HG02623 (cell line): ENCODE measurements at regions not wholly inside any gene's neighbourhood (a gene's known extent, or its start where the extent isn't known, plus 50 kb on each side); places are given as distances from the start of the nearest gene placed in this dataset.

ENCODE experiments used
- ATAC-seq: cut with Tn5 transposase; IDR thresholded peaks from one replicate; pipeline ENCODE4 v1.9.1; 2021; ENCODE audit warnings: moderate library complexity; ENCODE audit not compliant: unreplicated experiment

DNA sequence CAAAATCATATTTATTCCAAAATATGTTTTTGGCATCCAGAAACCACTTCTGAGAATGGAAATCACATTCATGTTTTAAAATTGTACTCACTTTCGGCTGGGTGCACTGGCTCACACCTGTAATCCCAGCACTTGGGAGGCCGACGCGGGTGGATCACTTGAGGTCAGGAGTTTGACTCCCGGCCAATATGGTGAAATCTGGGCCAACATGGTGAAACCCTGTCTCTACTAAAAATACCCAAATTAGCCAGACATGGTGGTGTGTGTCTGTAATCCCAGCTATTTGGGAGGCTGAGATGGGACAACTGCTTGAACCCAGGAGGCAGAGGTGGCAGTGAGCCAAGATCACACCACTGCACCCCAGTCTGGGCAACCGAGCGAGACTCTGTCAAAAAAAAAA is 580.7 kb downstream of the MAFB start:
- no peak for ATAC-seq

DNA sequence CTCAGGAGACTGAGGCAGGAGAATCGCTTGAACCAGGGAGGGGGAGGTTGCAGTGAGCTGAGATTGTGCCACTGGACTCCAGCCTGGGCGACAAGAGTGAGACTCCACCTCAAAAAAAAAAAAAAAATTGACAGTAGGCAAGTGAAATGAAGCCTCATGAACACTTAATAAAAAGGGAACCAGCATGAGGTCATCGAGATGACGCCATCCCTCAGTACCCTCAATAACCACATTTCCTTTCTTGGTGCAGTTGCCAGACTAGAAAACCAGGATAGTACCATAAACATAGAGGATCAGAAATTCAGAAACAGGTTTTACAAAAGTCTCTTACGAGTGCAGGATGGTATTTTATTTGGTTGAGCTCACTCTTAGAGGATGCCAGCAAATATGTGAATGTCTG is 584.1 kb downstream of the MAFB start:
- no peak for ATAC-seq

DNA sequence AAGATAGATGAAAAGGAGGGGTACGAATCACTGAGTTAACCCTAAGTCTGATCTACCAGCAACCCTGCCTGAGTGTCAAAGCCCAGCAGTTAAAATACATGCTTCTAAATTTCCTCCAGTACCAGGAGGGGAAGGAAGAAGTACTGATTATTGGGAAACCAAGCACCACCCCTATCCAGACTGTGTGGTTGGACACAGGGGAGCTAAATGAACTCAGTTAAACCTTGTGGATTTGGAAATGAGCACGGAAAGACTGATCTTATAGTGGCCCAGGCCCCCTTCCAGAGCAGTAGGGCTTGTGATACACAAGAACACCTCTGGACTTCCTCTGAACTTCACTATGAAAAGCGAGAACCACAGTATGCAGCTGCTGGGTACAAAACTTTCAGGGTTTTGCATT is 585.6 kb downstream of the MAFB start:
- ATAC-seq, result no peak

DNA sequence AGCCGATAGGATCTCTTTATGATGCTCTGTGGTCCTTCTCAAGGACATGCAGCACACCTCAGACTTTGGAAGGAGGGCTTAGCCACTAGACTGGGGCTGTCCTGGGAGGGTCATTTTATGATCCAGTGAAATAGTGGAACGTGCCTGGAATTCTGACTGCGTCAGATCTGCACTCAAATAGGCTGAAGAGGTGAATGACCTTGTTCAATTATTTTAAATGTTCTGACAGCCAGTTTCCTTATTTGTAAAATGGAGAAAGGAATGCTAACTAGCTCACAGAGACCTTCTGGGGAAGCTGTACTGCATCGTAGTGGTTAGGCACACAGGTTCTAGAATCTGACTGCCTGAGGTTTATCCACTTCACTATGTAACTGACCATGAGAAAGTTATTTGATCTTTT is 587.5 kb downstream of the MAFB start:
- no peak for ATAC-seq

DNA sequence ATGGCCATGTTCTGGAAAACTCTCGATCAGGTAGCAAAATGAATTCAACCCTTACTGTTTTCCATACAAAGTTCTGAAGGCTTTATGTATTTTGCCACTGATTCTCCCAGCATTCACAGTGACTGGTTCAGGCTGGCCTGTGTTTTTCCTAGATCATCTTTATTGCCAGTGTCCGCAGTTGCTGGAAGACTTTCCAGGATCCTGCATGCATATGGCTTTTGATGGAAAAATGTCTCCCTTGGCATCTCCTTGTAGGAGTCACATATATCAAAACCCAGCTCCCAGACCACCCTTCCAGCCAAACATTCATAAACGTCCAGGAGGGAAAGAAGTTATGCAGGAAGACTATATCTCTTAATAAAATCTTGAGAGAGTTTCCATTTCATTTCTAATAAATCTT is 588.8 kb downstream of the MAFB start:
- ATAC-seq, result no peak

DNA sequence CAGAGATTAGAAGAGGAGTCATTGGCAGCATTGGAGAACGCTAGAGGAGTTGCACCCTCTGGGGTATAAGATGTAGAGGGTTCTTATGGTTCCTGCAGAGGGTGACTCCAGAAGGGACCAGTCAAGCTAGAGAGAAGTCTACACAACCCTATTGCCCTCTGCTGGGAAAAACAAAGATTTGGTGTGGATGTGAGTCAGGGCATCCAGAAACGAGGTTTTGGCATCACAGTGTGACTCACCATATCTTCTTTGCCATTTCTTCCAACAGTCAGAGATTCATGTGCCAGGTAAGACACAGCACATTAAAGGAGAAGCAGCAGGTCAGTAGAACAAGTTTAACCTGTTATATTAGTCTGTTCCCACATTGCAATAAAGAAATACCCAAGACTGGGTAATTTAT is 598.8 kb downstream of the MAFB start:
- ATAC-seq, result no peak

DNA sequence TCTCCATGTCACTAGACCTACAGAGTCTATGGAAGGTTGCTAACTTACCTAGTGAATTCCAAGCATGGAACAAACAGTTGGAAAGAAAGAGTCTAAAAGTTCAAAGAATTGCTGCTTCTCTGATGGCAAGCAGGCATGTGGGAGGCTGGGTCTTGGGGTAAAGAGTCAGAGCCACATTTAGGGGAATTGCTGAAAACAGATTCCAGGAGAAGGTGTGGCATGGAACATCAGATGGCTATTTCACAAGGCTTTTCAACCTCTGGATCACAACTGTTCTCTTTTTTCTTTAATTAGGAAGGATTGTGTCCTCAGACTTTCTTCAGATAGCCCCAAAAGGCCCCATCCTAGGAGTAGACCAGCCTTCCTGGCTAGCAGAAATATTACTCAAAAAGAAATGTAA is 601.5 kb downstream of the MAFB start:
- no peak for ATAC-seq

DNA sequence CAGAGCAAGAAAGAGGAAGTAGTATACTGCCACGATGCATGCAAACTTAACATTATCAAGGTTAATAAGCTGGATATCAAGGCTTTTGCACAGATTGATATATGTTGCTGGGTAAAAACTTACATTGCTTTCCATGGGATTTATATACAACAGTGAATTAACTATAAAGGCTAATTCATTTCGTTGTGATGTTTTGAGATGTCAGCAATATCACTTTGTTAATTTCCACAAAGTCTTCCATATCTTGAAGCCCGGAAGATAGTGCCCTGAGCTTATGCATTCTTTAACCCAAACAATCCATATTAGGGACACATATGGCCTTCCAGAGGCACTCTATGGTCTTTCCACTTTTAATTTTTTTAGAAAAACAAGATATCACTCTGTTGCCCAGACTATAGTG is 603.5 kb downstream of the MAFB start:
- ATAC-seq, result no peak

DNA sequence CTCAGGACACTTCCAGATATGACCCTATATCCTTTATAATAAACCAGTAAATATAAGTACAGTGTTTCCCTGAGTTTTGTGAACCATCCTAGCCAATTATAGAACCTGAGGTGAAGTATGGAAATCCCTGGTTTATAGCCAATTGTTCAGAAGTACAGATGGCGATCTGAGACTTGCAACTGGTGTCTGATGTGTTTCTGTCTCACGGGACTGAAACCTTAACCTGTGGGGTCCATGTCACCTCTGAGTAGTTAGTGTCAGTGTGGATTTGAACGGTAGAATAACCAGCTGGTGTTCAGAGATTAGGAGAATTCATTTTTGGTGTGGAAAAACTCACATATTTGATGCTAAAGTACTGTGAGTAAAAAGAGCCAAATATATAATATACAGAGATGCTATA is 606.6 kb downstream of the MAFB start:
- no peak for ATAC-seq

DNA sequence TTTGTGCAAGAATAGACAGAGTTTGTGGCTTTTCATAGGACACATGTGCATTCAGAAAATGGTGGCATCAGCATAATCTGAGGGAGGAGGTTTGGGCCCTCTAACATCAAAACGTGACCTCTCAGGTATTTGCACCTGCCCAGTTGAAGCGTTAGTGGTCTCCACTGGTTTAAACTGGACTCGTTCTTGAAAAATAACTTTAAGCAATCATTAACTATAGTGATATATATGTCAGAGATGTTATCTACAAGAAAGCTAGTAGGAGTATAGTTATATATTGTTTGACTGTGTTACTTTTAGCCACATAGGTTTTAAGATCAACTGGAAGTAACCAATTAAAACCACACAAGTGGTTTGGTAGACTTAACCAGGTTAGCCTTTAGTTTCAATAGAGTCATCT is 607.4 kb downstream of the MAFB start:
- no peak for ATAC-seq

DNA sequence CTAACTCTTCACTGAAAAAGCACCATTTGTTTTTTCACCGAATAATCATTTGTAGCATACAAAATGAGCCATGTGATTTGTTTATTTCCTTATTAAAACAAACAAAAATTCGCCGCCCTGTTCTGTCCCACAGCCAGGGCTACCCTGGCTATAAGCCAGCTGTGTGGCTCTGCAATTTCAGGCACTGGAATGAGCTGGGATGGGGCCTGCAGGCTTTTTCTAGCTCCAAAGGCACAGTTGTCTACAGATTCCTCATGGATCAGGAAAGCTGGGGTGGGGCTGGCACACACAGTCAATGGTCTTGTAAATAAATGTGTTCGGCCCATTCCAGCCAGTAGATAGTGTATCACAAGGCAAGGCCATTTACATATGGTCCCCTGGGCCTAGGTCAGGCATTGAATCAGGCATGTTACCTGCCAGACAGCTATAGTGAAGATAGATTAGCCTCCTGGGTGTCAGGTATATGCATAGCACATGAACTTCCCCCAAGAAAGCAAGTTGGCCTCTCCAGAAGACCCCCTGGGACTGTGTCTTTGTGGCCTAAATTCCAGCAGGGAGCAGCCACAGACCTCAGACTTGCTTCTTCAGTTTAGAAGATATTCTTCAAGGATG is 608.9 kb downstream of the MAFB start:
- no peak for ATAC-seq

DNA sequence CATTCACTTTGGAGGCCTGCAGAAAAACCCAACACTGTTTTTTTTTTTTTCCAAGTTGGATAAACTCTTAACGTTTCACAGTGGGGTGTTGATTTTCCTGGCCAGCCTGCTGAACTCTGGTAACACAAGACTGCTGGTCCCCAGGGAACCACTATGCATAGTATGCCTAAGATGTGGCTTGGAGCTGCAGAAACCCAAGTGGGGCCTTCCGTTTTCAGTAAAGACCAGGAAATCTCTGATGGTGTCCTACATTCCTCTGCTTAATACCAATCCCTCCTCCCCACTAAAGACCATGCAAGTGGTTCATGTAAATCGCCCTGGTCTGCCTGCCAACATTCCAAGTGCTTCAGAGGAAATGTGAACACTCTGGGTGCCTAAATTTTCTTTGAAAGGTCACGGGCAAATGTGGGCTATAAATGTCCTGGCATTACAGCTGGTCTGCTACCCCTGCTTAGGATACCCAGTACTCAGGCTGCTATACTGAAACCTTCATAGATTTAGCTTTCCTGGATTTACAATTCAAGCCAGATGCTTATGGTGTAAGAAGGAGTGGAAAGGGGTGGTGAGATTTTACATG is 615.4 kb downstream of the MAFB start:
- no peak for ATAC-seq

DNA sequence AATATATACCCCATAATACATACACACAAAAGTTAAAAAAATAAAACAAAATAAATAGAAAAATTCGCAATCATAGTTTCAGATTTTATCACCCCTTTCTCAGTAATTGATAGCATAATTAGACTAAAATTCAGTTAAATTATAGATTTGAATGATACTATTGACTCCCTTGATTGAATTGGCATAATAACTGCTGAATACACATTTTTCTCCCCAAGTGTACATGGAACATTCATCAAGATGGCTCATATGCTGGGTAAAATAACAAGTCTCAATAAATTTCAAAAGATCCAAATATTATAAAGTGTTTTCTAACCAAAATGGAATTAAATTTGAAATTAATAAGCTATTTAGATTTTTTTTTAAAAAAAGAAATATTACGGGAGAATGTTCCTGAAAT is 616.1 kb downstream of the MAFB start:
- no peak for ATAC-seq

DNA sequence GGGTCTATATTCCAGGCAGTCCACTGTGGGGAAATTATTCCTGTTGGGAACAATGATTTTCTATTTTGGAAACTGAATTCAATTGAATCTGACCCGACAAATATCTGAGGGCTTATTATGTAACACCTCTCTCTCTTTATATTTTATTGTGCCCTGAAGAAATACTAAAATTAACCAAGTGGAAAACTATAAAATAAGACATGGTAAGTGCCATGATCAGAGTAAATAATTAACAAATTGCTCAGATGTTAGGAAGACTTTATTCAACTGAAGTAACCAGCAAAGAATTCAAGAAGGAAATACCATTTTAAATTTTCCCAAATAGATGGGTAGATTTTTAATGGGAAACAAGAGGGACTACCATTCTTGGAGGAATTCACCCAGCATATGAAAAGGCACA is 632.9 kb downstream of the MAFB start:
- ATAC-seq, result no peak

DNA sequence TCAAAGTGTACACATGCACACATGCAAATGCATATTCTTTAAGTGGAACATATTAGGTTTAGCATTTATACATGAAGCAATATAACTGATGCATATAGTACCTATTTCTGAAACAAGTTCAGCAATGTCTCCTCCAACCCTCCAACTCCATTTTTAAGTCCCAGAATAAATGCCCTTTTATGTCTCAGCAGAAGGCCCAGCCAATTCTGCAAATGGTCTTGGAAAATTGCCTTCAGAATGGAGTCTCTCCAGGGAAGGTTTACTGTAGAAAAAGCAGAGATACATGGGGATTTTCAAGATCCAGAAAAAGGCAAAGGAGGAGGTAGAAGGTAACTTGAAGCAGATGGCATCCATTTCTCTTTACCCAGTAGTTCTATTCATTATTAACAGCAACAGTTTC is 633.3 kb downstream of the MAFB start:
- no peak for ATAC-seq

DNA sequence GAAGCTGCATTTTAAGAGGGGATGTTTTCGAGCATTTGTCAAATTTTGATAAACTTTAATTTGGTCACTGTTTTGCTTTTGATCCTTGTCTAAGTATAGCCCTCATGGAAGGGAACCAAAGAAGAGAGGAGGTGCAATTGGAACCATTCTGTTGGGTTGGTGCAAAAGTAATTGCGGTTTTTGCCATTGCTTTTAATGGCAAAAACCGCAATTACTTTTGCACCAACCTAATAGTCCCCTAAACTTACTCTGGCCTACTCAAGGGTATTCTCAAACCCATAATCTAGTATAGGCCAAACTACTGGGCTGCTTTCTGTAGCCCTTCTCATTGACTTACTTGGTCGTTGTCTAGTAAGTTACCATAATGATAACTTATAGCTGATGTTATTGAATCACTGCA is 634.7 kb downstream of the MAFB start:
- ATAC-seq, result no peak

DNA sequence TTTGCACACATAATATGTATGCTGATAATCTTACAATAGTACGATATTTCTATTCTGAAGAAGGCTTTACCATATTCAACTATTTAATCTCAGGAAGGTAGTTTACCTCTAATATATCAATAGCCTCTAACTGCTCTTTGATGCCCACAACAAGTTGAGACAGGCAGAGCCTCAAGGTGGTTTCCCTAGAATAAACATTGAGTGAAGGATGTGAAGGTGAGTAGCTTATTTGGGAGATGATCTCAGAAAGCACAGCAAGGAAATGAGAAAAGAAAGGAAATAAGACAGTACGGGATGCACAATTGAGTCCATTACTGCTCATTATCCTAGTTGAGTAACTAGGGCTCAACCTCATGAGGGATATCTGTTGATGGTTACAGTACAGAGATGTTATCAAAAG is 638.4 kb downstream of the MAFB start:
- ATAC-seq, result no peak

DNA sequence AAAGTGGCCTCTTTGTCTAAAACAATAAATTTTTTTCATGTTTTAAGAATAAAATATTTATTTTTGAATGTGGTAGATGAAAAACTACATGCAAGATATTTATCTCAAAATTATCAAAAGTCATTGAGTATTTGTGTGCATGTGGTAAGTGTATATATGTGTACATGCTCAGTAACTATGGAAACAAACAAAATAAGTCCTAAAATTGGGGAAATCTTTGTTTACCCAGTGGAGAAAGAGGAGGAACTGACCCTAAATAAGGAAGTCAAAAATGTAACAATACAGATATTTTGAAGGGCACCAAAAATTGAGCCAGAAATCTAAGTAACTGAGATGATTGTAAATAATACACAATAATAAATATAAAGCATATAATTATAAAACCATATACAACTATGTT is 639.2 kb downstream of the MAFB start:
- ATAC-seq, result no peak

DNA sequence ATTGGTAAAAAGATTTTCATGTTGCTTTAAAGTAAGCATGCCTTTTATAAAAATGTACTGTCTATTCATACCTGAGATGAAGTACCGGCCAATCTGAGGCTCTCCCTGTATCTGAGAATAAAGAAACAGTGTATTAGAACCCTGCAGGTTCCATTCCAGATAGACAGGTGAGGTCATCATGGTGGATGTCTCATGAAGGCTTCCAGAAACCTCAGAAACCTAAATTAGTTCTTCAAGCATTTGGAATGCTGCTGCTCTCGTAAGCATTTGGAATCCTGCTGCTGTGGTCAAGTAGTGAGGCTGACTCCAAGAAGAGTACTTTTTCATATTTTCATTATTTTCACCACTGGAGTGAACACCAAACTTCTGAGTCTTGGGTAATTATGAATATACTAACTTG is 642.3 kb downstream of the MAFB start:
- ATAC-seq, result no peak

DNA sequence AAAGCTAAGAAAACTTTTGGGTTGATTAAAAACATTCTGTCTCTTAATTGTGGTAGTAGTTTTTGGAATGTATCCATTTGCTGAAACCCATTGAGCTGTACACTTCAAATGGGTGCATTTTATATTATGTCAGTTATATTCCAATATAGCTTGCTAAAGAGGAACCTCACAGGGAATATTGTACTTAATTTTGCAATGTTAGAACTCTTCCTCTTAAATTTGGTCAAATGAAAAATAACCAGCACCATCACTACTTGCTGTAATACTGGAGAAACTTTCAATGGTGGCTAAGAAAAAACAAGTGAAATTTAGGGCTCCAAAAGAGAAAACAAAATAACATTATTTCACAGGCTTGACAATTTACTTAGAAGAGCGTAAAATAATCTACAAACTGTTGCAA is 651.5 kb downstream of the MAFB start:
- no peak for ATAC-seq

DNA sequence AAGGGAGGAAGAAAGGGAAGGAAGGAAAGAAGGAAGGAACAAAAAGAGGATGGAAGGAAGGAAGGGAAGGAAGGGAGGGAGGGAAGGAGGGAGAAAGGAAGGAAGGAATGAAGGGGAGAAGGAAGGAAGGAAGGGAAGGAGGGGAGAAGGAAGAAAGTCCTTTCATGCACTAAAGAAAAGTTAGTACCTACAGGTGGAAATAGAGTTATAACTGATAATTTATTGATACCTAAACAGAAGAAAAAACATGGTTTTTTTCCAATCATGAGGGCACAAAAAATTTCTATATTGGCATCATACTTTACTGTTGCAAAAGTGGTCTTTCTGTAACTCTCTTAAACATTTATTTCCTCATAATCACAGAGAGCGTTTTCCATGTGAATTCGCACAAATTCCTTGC is 659.4 kb downstream of the MAFB start:
- ATAC-seq, result no peak

DNA sequence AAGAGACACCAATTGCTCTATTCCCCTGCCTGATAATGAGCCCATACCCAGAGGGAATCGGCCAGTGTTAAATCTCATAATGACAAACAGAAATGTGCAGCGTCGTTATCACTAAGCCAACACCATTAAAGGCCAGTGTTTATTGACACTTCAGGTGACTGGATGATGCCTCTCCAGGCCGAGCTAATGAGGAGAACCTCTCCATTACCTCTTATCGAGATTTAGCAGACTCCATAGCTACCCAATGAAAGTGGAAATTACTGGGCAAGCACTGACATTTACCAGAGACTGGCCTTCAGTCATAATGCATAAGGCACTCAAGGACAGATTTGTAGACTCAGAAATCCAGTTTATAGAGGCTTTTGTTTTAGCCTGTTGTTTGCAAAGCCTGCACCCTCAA is 669.5 kb downstream of the MAFB start:
- no peak for ATAC-seq

DNA sequence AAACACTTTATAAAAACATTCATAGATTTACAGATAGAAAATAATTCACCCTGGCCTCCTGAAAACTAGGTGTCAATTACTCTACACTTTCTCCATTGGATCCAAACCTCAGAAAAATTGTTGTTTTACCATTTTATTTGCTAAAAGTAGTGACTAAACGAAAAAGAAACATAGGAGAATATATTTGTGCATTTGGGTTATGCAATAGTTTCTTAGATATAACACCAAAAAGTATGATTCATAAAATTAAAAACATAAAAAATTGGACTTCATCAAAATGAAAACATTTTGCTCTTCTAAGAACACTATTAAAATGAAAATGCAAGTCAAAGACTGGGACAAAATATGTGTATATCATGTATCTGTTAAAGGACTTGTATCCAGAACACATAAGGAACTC is 671.3 kb downstream of the MAFB start:
- no peak for ATAC-seq
